Liver (tissue), 8 donors: ENCODE measurements at regions not wholly inside any gene's neighbourhood (a gene's known extent, or its start where the extent isn't known, plus 50 kb on each side); places are given as distances from the start of the nearest gene placed in this dataset.

Source experiments
- DNase-seq: peaks from one replicate; pipeline ENCODE4 v3.0.0-alpha.2; 2017; ENCODE audit warnings: low spot score
- H3K27ac ChIP-seq, 2 donors: one replicate each; pipeline ENCODE4 v1.7.0; 2013; ENCODE audit warnings: inconsistent platforms in 2 of 2, low read length in 2 of 2, control low read depth in 1 of 2, low read depth in 1 of 2, mild to moderate bottlenecking in 1 of 2
- H3K27me3 ChIP-seq, 4 donors: one replicate each; pipeline versions ENCODE4 v1.6.1 to v1.7.0; 2013; ENCODE audit warnings: low read length in 3 of 4, inconsistent platforms in 1 of 4, mild to moderate bottlenecking in 1 of 4, moderate library complexity in 1 of 4; ENCODE audit not compliant: control insufficient read depth in 4 of 4, insufficient read depth in 4 of 4
- H3K36me3 ChIP-seq, 4 donors: one replicate each; pipeline versions ENCODE4 v1.6.1 to v1.7.0; 2013; ENCODE audit warnings: low read length in 3 of 4, mild to moderate bottlenecking in 3 of 4, low read depth in 1 of 4, moderate library complexity in 1 of 4; ENCODE audit not compliant: control insufficient read depth in 4 of 4, insufficient read depth in 3 of 4
- H3K4me1 ChIP-seq, 4 donors: one replicate each; pipeline versions ENCODE4 v1.6.1 to v1.7.0; 2013; ENCODE audit warnings: low read length in 3 of 4, mild to moderate bottlenecking in 3 of 4, moderate library complexity in 1 of 4; ENCODE audit not compliant: control insufficient read depth in 4 of 4, insufficient read depth in 4 of 4
- H3K4me3 ChIP-seq, 3 donors: one replicate each; pipeline versions ENCODE4 v1.6.1 to v1.7.0; 2013; ENCODE audit warnings: low read length in 3 of 3, control low read depth in 1 of 3, low read depth in 1 of 3, mild to moderate bottlenecking in 1 of 3
- H3K9ac ChIP-seq, 2 donors: one replicate each; pipeline ENCODE4 v1.7.0; 2013; ENCODE audit warnings: low read length in 2 of 2, mild to moderate bottlenecking in 2 of 2, moderate library complexity in 2 of 2, control low read depth in 1 of 2, low read depth in 1 of 2
- H3K9me3 ChIP-seq, 4 donors: one replicate each; pipeline versions ENCODE4 v1.6.1 to v1.7.0; 2013; ENCODE audit warnings: low read length in 3 of 4; ENCODE audit not compliant: control insufficient read depth in 4 of 4
- ATF3 ChIP-seq: IDR thresholded peaks from 2 replicates; pipeline ENCODE4 v1.6.1; 2016; ENCODE audit warnings: antibody characterized with exemption
- CTCF ChIP-seq: fragments of 150-350 bp; IDR thresholded peaks from 2 replicates; pipeline ENCODE4 v1.5.1; 2017; ENCODE audit warnings: improper control_type of control experiment, low read depth, low read length; ENCODE audit not compliant: missing input control
- EGR1 ChIP-seq, 2 donors: IDR thresholded peaks; 2 replicates each; pipeline ENCODE4 v1.6.1; 2016 to 2018; ENCODE audit warnings: antibody characterized with exemption in 2 of 2, low read depth in 2 of 2
- FOXA1 ChIP-seq: IDR thresholded peaks from 2 replicates; pipeline ENCODE4 v1.6.1; 2016; ENCODE audit warnings: antibody characterized with exemption
- FOXA2 ChIP-seq: IDR thresholded peaks from 2 replicates; pipeline ENCODE4 v1.6.1; 2016; ENCODE audit warnings: antibody characterized with exemption
- GABPA ChIP-seq, 2 donors: IDR thresholded peaks in 1 of 2; conservative IDR thresholded peaks in 1 of 2; 2 replicates each; pipeline ENCODE4 v1.6.1; 2016; ENCODE audit warnings: antibody characterized with exemption in 2 of 2, mild to moderate bottlenecking in 1 of 2, moderate library complexity in 1 of 2
- HNF4A ChIP-seq, 2 donors: conservative IDR thresholded peaks; 2 replicates each; pipeline ENCODE4 v1.6.1; 2016; ENCODE audit warnings: antibody characterized with exemption in 2 of 2, mild to moderate bottlenecking in 2 of 2
- HNF4G ChIP-seq: IDR thresholded peaks from 2 replicates; pipeline ENCODE4 v1.6.1; 2016; ENCODE audit warnings: antibody characterized with exemption
- JUND ChIP-seq, 2 donors: IDR thresholded peaks; 2 replicates each; pipeline ENCODE4 v1.6.1; 2016; ENCODE audit warnings: antibody characterized with exemption in 2 of 2
- MAX ChIP-seq: IDR thresholded peaks from 2 replicates; pipeline ENCODE4 v1.6.1; 2016; ENCODE audit warnings: antibody characterized with exemption
- NR2F2 ChIP-seq: IDR thresholded peaks from 2 replicates; pipeline ENCODE4 v1.6.1; 2016; ENCODE audit warnings: antibody characterized with exemption
- RAD21 ChIP-seq, 2 donors: IDR thresholded peaks; 2 replicates each; pipeline ENCODE4 v1.6.1; 2016; ENCODE audit warnings: antibody characterized with exemption in 2 of 2, mild to moderate bottlenecking in 2 of 2
- REST ChIP-seq: IDR thresholded peaks from 2 replicates; pipeline ENCODE4 v1.6.1; 2016; ENCODE audit warnings: antibody characterized with exemption, mild to moderate bottlenecking
- RXRA ChIP-seq, 2 donors: IDR thresholded peaks; 2 replicates each; pipeline ENCODE4 v1.6.1; 2017 to 2018; ENCODE audit warnings: antibody characterized with exemption in 2 of 2, mild to moderate bottlenecking in 1 of 2
- SP1 ChIP-seq: IDR thresholded peaks from 2 replicates; pipeline ENCODE4 v1.6.1; 2018; ENCODE audit warnings: antibody characterized with exemption, mild to moderate bottlenecking
- TAF1 ChIP-seq: conservative IDR thresholded peaks from 2 replicates; pipeline ENCODE4 v1.6.1; 2016; ENCODE audit warnings: antibody characterized with exemption, mild to moderate bottlenecking
- YY1 ChIP-seq: IDR thresholded peaks from 2 replicates; pipeline ENCODE4 v1.6.1; 2016; ENCODE audit warnings: antibody characterized with exemption, mild to moderate bottlenecking
- ZBTB33 ChIP-seq: IDR thresholded peaks from 2 replicates; pipeline ENCODE4 v1.6.1; 2016; ENCODE audit warnings: antibody characterized with exemption
- WGBS: extraction: QIAGEN DNeasy Blood & Tissue Kit; methylation state at CpG from one replicate; pipeline ENCODE4 v1.1.7; 2013; 5-methylcytosine and 5-hydroxymethylcytosine counted together
- donor health status: healthy.
- donor health status: healthy.
- donor health status: healthy.
- donor health status: healthy.
- donor health status: healthy.

- no peak overlapping the region for H3K27ac ChIP-seq
- H3K36me3 ChIP-seq = no peaks in the 10 kb centered on the region
- TF ChIP-seq RXRA (IDR thresholded peaks at IDR 0.05) = no peak
- no peak for TF ChIP-seq ATF3
- no peak for TF ChIP-seq RAD21 (IDR thresholded peaks at IDR 0.05)
- TF ChIP-seq JUND (IDR thresholded peaks at IDR 0.05) = no peak
- TF ChIP-seq ZBTB33 = no peak
- no peak for TF ChIP-seq HNF4G
- TF ChIP-seq TAF1 = no peak
- TF ChIP-seq EGR1 (IDR thresholded peaks at IDR 0.05; ENCODE audit: low read depth in 2 of 2) = no peak
- no peak for TF ChIP-seq REST
- TF ChIP-seq HNF4A (conservative IDR thresholded peaks at IDR 0.05) = no peak
- TF ChIP-seq MAX = no peak
- no peak for TF ChIP-seq FOXA2
- TF ChIP-seq NR2F2 = no peak
- TF ChIP-seq YY1 = no peak
- TF ChIP-seq CTCF = no peak
- no peak for TF ChIP-seq SP1
- TF ChIP-seq GABPA (IDR thresholded peaks at IDR 0.05 in 1 of 2, conservative IDR thresholded peaks at IDR 0.05 in 1 of 2) = no peak
- no peak for TF ChIP-seq FOXA1
- DNase-seq = no peak
- H3K4me1 ChIP-seq = no peaks in the 10 kb centered on the region
- no peaks in the 10 kb centered on the region for H3K27me3 ChIP-seq
- no peak overlapping the region for H3K4me3 ChIP-seq
- no peak overlapping the region for H3K9ac ChIP-seq
- H3K9me3 ChIP-seq = no peaks in the 10 kb centered on the region
- WGBS = 82% methylated on average over 2 of the region's 2 CpGs
These were observed 151.2 kb upstream of the AMOT start for GRCh38 chrX:112991801-112992200.

- H3K4me3 ChIP-seq = no peak overlapping the region
- H3K27me3 ChIP-seq = no peaks in the 10 kb centered on the region
- no peak overlapping the region for H3K27ac ChIP-seq
- no peak for DNase-seq
- no peaks in the 10 kb centered on the region for H3K36me3 ChIP-seq
- H3K4me1 ChIP-seq = no peaks in the 10 kb centered on the region
- WGBS = 86% methylated on average over 1 of the region's 1 CpG
- no peak overlapping the region for H3K9ac ChIP-seq
- no peak for TF ChIP-seq ATF3
- TF ChIP-seq RXRA (IDR thresholded peaks at IDR 0.05) = no peak
- TF ChIP-seq FOXA2 = no peak
- TF ChIP-seq EGR1 (IDR thresholded peaks at IDR 0.05; ENCODE audit: low read depth in 2 of 2) = no peak
- no peak for TF ChIP-seq FOXA1
- no peak for TF ChIP-seq MAX
- no peak for TF ChIP-seq REST
- no peak for TF ChIP-seq HNF4A (conservative IDR thresholded peaks at IDR 0.05)
- TF ChIP-seq GABPA (IDR thresholded peaks at IDR 0.05 in 1 of 2, conservative IDR thresholded peaks at IDR 0.05 in 1 of 2) = no peak
- no peaks in the 10 kb centered on the region for H3K9me3 ChIP-seq
These were observed 139.2 kb upstream of the AMOT start for GRCh38 chrX:112979879-112980278.
